PFSK-1 (cell line): ENCODE measurements at regions not wholly inside any gene's neighbourhood (a gene's known extent, or its start where the extent isn't known, plus 50 kb on each side); places are given as distances from the start of the nearest gene placed in this dataset.

Experiments used
- FOXP2 ChIP-seq: optimal IDR thresholded peaks from 2 replicates; pipeline ENCODE3; 2011; ENCODE audit warnings: borderline replicate concordance, control low read depth, inconsistent platforms; ENCODE audit not compliant: insufficient read depth; ENCODE audit errors: extremely low read length, extremely low read depth
- POLR2AphosphoS5 ChIP-seq: IDR thresholded peaks from 2 replicates; pipeline ENCODE4 v1.6.1; 2012; ENCODE audit warnings: low read depth, mild to moderate bottlenecking, control low read depth, low read length, moderate library complexity
- SIN3A ChIP-seq: IDR thresholded peaks from 2 replicates; pipeline ENCODE4 v1.6.1; 2012; ENCODE audit warnings: mild to moderate bottlenecking, low read length, moderate library complexity, borderline replicate concordance; ENCODE audit not compliant: insufficient read depth
- TAF1 ChIP-seq: IDR thresholded peaks from 2 replicates; pipeline ENCODE4 v1.6.1; 2012; ENCODE audit warnings: low read length, control low read depth, borderline replicate concordance; ENCODE audit not compliant: insufficient read depth
- TF ChIP-seq, protein P1 (sequence below), 2 experiments: IDR thresholded peaks; 2 replicates each; pipeline versions ENCODE4 v1.6.1 to v1.8.0; 2011 to 2012; ENCODE audit warnings: low read depth in 2 of 2, low read length in 2 of 2, control low read depth in 1 of 2, inconsistent platforms in 1 of 2, mild to moderate bottlenecking in 1 of 2, moderate library complexity in 1 of 2; ENCODE audit not compliant: insufficient read depth in 1 of 2

GRCh38 chr2:217414429-217414828, 554.6 kb upstream of the TNP1 start:
- TF ChIP-seq, protein P1, sequence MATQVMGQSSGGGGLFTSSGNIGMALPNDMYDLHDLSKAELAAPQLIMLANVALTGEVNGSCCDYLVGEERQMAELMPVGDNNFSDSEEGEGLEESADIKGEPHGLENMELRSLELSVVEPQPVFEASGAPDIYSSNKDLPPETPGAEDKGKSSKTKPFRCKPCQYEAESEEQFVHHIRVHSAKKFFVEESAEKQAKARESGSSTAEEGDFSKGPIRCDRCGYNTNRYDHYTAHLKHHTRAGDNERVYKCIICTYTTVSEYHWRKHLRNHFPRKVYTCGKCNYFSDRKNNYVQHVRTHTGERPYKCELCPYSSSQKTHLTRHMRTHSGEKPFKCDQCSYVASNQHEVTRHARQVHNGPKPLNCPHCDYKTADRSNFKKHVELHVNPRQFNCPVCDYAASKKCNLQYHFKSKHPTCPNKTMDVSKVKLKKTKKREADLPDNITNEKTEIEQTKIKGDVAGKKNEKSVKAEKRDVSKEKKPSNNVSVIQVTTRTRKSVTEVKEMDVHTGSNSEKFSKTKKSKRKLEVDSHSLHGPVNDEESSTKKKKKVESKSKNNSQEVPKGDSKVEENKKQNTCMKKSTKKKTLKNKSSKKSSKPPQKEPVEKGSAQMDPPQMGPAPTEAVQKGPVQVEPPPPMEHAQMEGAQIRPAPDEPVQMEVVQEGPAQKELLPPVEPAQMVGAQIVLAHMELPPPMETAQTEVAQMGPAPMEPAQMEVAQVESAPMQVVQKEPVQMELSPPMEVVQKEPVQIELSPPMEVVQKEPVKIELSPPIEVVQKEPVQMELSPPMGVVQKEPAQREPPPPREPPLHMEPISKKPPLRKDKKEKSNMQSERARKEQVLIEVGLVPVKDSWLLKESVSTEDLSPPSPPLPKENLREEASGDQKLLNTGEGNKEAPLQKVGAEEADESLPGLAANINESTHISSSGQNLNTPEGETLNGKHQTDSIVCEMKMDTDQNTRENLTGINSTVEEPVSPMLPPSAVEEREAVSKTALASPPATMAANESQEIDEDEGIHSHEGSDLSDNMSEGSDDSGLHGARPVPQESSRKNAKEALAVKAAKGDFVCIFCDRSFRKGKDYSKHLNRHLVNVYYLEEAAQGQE (IDR thresholded peaks at IDR 0.05; ENCODE audit: insufficient read depth in 1 of 2, low read depth in 2 of 2, low read length in 2 of 2), result no peak
- TF ChIP-seq SIN3A (no peak), TAF1 (no peak), POLR2AphosphoS5 (no peak), FOXP2 (no peak)

- TF ChIP-seq SIN3A (no peak), FOXP2 (no peak)
Observed at GRCh38 chr2:217413193-217413592, 553.3 kb upstream of the TNP1 start.

DNA sequence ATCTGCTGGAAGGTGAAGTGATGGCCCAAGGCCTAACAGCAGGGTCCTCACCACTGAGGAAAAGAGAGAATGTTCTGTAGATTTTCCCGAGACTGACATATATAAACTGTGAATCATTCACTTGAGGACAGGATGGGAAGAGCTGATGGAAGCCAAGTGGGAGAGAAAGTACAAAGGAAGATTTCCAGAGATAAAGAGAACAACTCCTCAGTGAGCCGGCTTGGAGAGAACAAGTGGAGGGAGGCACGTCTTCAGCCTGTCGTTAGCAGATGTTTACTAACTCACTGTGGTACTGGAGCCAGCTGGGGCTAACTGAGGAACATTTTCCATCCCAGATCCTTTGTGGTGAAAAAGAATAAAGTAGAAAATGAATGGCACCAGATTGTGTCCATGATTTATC, 552.9 kb upstream of the TNP1 start:
- TF ChIP-seq POLR2AphosphoS5, result no peak
- TF ChIP-seq FOXP2, result no peak
- TF ChIP-seq, protein P1 (IDR thresholded peaks at IDR 0.05; ENCODE audit: insufficient read depth in 1 of 2, low read depth in 2 of 2, low read length in 2 of 2), result no peak
- TF ChIP-seq TAF1, result no peak

- TF ChIP-seq POLR2AphosphoS5 (no peak), SIN3A (no peak), TAF1 (no peak), FOXP2 (no peak)
- TF ChIP-seq, protein P1 (IDR thresholded peaks at IDR 0.05; ENCODE audit: insufficient read depth in 1 of 2, low read depth in 2 of 2, low read length in 2 of 2), result no peak
Observed at GRCh38 chr2:217412277-217412676, 552.4 kb upstream of the TNP1 start.

- TF ChIP-seq POLR2AphosphoS5 (no peak), SIN3A (no peak), TAF1 (no peak), FOXP2 (no peak)
- TF ChIP-seq, protein P1 (IDR thresholded peaks at IDR 0.05; ENCODE audit: insufficient read depth in 1 of 2, low read depth in 2 of 2, low read length in 2 of 2), result no peak
Observed at GRCh38 chr2:217410681-217410960, 550.8 kb upstream of the TNP1 start.
